Activated CD4-positive, alpha-beta T cell treated with anti-CD3 and anti-CD28 coated beads for 36 hours (primary cell): ENCODE measurements at regions not wholly inside any gene's neighbourhood (a gene's known extent, or its start where the extent isn't known, plus 50 kb on each side); places are given as distances from the start of the nearest gene placed in this dataset.
"Not testable (repeated sequence)": the region's sequence is repeated elsewhere in the genome, so short reads cannot be mapped to it uniquely, and the experiment has no call there.

ENCODE experiments used
- ATAC-seq: fragments of 200-7000 bp; cut with Tn5 transposase; one replicate; pipeline ENCODE4 v1.10.0; 2021; ENCODE audit warnings: mild to moderate bottlenecking, moderate library complexity
- CTCF ChIA-PET: fragments of 350-600 bp; sonication (Branson Sonifier 250); formaldehyde crosslinking; loops from one replicate; lab custom pipeline; 2021; ENCODE audit warnings: antibody characterized with exemption; lab: Charles Lee
- POLR2A ChIA-PET: fragments of 350-600 bp; sonication (Branson Sonifier 250); formaldehyde crosslinking; loops from one replicate; lab custom pipeline; 2021; ENCODE audit warnings: antibody characterized with exemption, inconsistent platforms; lab: Charles Lee
- DNase-seq: peaks from one replicate; pipeline ENCODE4 v3.0.0-alpha.2; 2020
- H3K27ac Mint-ChIP-seq: one replicate; pipeline ENCODE4 v1.8.0; 2021; ENCODE audit warnings: mixed read lengths
- H3K27me3 Mint-ChIP-seq: one replicate; pipeline ENCODE4 v1.8.0; 2021; ENCODE audit warnings: mixed read lengths
- H3K36me3 Mint-ChIP-seq: one replicate; pipeline ENCODE4 v1.8.0; 2021; ENCODE audit warnings: low read depth, mixed read lengths
- H3K4me1 Mint-ChIP-seq: one replicate; pipeline ENCODE4 v1.8.0; 2021; ENCODE audit warnings: mixed read lengths
- H3K4me3 Mint-ChIP-seq: one replicate; pipeline ENCODE4 v1.8.0; 2021; ENCODE audit warnings: mild to moderate bottlenecking, moderate library complexity, mixed read lengths
- H3K9me3 Mint-ChIP-seq: one replicate; pipeline ENCODE4 v1.8.0; 2021; ENCODE audit warnings: low read depth, mixed read lengths
- intact Hi-C, 2 experiments: fragments of 100-400 bp; cut with DNase I in 1 of 2; cut with micrococcal nuclease in 1 of 2; formaldehyde crosslinking; loops; one replicate each; pipeline versions ENCODE4 v1.14.2 to v1.15.1; 2022 to 2024; cut with DNase I, micrococcal nuclease

DNA sequence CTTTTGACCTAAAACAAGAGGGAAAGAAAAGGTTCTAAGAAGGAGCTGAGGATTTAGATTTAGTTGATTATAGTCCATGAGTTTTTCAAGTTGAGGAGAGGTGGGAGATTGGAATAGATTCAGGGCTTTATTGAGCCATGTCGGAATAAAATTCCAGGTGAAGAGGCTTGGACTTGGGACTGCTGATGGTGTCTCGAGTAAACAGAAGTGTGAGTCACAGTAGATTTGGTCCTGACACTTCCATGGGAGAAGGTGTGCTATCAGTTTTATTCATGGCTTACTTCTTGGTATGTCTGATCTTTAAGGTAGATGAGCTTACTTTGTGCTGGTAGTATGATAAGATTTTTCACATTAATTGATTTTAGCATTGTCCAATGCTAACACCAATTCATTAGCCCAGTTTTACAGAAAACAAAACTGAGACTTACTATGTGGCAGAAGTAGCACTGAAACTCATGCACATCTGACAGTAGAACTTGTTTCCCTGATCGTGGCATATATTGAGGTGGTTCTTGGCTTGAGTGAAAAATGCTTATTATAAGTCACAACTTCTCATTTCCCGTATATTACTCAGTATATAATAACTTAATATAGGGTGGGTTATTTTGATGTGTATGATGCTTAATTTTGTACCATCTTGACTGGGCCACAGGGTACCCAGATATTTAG is 172.4 kb upstream of the IGF1 start:
- ChIA-PET CTCF (no interaction called here), POLR2A (no interaction called here)
- Mint-ChIP-seq H3K27me3 (no peaks in the 10 kb centered on the region), H3K4me1 (no peaks in the 10 kb centered on the region), H3K27ac (no peak overlapping the region), H3K36me3 (no peaks in the 10 kb centered on the region), H3K4me3 (no peak overlapping the region), H3K9me3 (no peaks in the 10 kb centered on the region)
- ATAC-seq (no peak), DNase-seq (no peak)
- intact Hi-C loops, result no loop called here

DNA sequence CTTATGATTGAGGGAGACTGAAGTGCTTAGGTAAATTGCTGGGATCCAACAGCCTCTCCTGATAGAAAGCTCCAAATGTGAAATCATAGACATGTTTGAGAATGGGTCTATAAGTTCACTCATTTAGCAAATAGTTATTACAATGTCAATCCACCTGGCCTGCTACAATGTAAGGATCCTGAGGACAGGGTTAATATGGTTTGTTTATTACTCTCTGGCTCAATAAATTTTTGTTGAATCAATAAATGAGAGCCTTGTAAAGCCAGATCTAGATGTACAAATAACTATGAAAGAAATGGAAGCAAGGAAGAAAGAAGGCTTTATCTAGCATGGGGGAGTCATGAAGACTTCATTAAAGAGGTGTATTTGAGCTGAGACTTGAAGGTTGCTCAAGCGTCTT is 165.6 kb upstream of the IGF1 start:
- Mint-ChIP-seq H3K27me3 (peaks cover 2% of the 10 kb centered on the region), H3K36me3 (no peaks in the 10 kb centered on the region), H3K9me3 (no peaks in the 10 kb centered on the region), H3K4me1 (no peaks in the 10 kb centered on the region), H3K4me3 (no peak overlapping the region), H3K27ac (no peak overlapping the region)
- ATAC-seq, result no peak
- CTCF ChIA-PET, result no interaction called here
- POLR2A ChIA-PET, result no interaction called here
- intact Hi-C loops, result no loop called here
- no peak for DNase-seq

DNA sequence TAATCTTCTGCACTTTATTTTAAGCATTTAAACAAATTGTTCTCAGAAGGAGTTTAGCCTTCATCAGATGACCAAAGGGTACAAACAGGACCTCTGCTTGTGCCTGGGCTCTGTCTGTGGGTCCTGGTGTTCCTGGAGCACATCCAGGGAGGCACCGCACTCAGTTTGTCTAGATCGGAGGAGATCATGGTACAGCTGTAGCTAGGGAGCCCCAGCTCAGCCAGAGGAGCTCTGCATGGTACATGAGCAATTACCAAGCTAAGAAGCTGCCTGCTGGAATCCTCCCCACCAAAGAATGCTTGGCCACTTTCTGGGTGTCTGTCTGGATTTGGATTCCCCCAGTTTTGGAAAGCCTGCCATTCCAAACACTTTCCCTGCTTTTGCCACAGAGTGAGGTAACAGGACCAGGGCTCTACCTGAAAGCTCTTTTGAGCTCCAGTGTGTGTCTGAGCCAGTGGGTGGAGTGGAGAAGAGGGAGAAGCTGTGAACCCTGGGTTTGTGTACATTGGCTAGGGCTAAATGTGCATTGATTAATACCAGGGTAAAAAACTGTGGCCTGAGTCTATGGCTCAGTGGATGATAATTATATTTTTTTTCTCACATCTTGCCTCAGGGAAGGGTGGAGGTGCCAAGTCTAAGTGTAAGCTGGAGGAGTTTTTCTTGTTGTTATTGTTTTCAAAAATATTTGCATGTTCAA is 163.7 kb upstream of the IGF1 start:
- Mint-ChIP-seq H3K9me3 (peaks cover 4% of the 10 kb centered on the region), H3K27me3 (peaks cover 2% of the 10 kb centered on the region), H3K4me1 (no peaks in the 10 kb centered on the region), H3K36me3 (no peaks in the 10 kb centered on the region), H3K4me3 (no peak overlapping the region), H3K27ac (no peak overlapping the region)
- CTCF ChIA-PET, result interaction anchor here (0.6 kb wide), 1 partner anchor 447 kb away, joined by 3 read pairs; no protein-coding TSS in a partner anchor
- no peak for DNase-seq
- POLR2A ChIA-PET, result no interaction called here
- intact Hi-C loops, result no loop called here
- ATAC-seq, result no peak

DNA sequence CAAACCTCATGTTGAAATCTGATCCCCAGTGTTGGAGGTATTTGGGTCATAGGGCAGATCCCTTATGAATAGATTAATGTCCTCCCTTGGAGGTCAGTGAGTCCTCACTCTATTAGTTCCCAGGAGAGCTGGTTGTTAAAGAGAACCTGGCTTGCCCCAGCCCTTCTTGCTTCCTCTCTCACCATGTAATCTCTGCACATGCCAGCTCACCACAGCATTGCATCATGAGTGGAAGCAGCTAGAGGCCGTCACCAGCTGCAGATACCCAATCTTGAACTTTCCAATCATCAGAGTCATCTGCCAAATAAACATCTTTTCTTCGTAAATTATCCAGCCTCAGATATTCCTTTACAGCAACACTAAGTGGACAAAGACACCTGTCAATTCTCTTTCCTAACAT is 161.8 kb upstream of the IGF1 start:
- Mint-ChIP-seq H3K9me3 (peaks cover 4% of the 10 kb centered on the region), H3K36me3 (no peaks in the 10 kb centered on the region), H3K27ac (no peak overlapping the region), H3K4me3 (no peak overlapping the region), H3K4me1 (no peaks in the 10 kb centered on the region), H3K27me3 (peaks cover 2% of the 10 kb centered on the region)
- no peak for DNase-seq
- ChIA-PET CTCF (interaction anchor here (0.7 to 0.8 kb wide), 2 partner anchors 40 to 251 kb away, joined by 3 read pairs; no protein-coding TSS in a partner anchor), POLR2A (no interaction called here)
- intact Hi-C loops, result no loop called here
- ATAC-seq, result no peak

DNA sequence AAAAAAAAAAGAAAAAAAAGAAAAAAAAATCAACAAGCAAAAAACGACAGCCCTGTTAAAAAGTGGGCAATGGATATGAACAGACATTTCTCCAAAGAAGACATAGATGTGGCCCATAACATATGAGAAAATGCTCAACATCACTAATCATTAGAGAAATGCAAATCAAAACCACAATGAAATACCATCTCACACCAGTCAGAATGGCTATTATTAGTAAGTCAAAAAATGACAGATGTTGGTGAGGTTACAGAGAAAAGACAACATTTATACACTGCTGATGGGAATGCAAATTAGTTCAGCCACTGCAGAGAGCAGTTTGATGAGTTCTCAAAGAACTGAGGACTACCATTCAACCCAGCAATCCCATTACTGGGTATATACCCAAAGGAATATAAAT is 160.3 kb upstream of the IGF1 start:
- CTCF ChIA-PET, POLR2A ChIA-PET: not testable (repeated sequence)

DNA sequence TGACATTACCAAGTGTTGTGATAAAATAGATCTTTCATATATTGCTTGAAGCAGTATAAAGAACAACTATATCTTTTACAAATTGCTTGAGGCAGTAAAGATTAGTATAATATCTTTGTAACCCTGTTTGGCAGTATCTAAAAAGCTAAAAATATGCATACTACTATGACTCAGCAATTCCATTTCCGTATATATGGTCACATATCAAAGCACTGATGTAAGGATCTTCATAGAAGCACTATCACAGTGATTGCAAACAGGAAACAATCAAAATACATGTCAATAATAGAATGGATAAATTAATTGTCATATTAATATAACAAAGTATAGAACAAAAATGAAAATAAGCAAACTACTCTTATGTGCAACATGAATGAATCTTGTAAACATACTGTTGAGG is 158.4 kb upstream of the IGF1 start:
- H3K27ac Mint-ChIP-seq, result no peak overlapping the region
- no peaks in the 10 kb centered on the region for H3K36me3 Mint-ChIP-seq
- peaks cover 4% of the 10 kb centered on the region for H3K9me3 Mint-ChIP-seq
- H3K4me1 Mint-ChIP-seq, result no peaks in the 10 kb centered on the region
- no peaks in the 10 kb centered on the region for H3K27me3 Mint-ChIP-seq
- ATAC-seq (no peak), DNase-seq (no peak)
- POLR2A ChIA-PET, result no interaction called here
- no peak overlapping the region for H3K4me3 Mint-ChIP-seq
- intact Hi-C loops, result no loop called here
- CTCF ChIA-PET, result no interaction called here

More for the DNA sequence above, 160.3 kb upstream of the IGF1 start:
- H3K4me3 Mint-ChIP-seq, intact Hi-C loops, DNase-seq, ATAC-seq, H3K36me3 Mint-ChIP-seq, H3K9me3 Mint-ChIP-seq, H3K27ac Mint-ChIP-seq, H3K4me1 Mint-ChIP-seq, H3K27me3 Mint-ChIP-seq: not testable (repeated sequence)

DNA sequence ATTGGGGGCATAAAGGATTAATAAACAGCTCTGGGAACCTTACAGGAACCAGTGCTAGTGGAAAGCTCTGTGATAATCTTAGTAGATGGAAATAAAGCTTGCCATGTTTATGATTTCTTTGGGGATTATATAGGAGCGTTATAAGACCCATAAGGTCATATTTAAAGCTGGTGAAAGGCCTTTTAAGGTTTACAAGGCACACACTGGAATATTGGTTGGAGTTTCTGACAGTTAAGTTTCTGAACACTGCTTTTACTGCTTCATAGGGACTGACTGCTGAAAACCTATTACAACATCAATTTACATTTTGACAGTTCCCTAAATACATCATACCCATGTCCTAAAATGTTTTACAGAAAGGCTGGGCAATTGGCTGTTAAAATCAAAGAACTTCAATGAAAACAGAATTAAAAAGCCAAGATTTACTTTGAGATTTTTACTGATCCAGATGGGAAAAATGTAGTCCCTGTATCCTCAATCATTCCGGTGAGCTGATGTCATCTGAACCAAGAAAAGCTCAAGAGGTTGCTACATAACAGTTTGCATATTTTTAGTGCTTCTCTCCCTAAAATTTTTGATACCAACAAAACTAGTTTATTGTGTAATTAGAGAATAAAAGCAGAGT is 153.7 kb upstream of the IGF1 start:
- no peaks in the 10 kb centered on the region for H3K4me1 Mint-ChIP-seq
- H3K9me3 Mint-ChIP-seq, result no peaks in the 10 kb centered on the region
- ChIA-PET POLR2A (no interaction called here), CTCF (interaction anchor here (0.7 kb wide), 1 partner anchor 204 kb away, joined by 3 read pairs; no protein-coding TSS in a partner anchor)
- no peak for ATAC-seq
- intact Hi-C loops, result no loop called here
- DNase-seq, result no peak
- no peaks in the 10 kb centered on the region for H3K27me3 Mint-ChIP-seq
- no peak overlapping the region for H3K27ac Mint-ChIP-seq
- no peak overlapping the region for H3K4me3 Mint-ChIP-seq
- H3K36me3 Mint-ChIP-seq, result no peaks in the 10 kb centered on the region

DNA sequence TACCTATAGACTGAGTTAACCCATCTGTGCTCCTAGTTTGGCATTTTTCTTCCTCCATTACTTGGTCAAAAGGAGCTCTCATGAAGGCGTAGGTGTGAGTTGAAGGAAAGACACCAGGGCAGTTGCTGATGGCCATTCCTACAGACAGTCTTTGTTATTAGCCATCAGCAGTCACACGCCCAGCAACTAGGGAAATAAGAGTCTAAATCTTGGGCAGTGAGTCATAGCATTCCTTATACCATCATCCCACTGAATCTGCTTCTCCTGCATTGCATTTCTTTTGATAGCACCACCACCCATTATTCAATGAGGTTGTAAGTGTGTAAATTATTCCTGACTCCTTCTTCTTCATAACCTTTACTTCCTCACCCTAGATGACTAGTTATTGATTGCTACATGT is 150.9 kb upstream of the IGF1 start:
- DNase-seq (no peak), ATAC-seq (no peak)
- peaks cover 7% of the 10 kb centered on the region for H3K9me3 Mint-ChIP-seq
- H3K27ac Mint-ChIP-seq, result no peak overlapping the region
- no peak overlapping the region for H3K4me3 Mint-ChIP-seq
- H3K36me3 Mint-ChIP-seq, result no peaks in the 10 kb centered on the region
- POLR2A ChIA-PET, result no interaction called here
- intact Hi-C loops, result no loop called here
- CTCF ChIA-PET, result interaction anchor here (0.6 kb wide), 1 partner anchor 1909 kb away, joined by 4 read pairs; no protein-coding TSS in a partner anchor
- H3K4me1 Mint-ChIP-seq, result no peaks in the 10 kb centered on the region
- H3K27me3 Mint-ChIP-seq, result no peaks in the 10 kb centered on the region

DNA sequence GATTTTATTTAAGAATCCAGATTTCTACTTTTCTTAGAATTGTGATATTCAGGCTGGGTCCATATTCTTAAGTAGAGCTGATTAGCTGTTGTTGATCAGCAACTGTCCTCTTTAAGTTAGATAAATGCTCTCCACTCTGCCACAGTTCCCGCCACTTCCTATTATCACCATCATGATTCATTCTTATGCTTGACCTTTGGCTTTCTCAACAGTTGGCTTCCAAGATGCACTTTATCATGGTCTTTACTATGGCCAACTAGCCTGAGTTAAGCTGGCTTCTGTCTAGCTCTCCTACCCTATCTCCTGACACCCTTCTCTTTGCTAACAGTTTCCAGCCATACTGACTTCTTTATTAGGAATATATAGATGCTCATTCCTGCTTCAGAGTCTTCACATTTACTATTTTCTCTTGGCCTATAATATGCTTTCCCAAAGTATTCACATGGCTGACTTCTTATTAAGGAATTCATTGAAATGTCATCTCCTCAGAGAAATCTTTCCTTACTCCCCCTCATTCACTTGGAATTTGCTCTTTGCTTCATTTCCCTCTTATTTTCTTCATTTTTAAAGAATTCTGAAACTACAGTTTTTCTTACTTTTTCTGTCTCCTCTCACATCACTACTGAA is 149.0 kb upstream of the IGF1 start:
- no peaks in the 10 kb centered on the region for H3K36me3 Mint-ChIP-seq
- no peak for ATAC-seq
- ChIA-PET CTCF (no interaction called here), POLR2A (interaction anchor here (0.6 kb wide), 1 partner anchor 21 kb away, joined by 3 read pairs; no protein-coding TSS in a partner anchor)
- DNase-seq, result no peak
- H3K27ac Mint-ChIP-seq, result no peak overlapping the region
- no peaks in the 10 kb centered on the region for H3K4me1 Mint-ChIP-seq
- peaks cover 10% of the 10 kb centered on the region for H3K9me3 Mint-ChIP-seq
- intact Hi-C loops, result no loop called here
- H3K4me3 Mint-ChIP-seq, result no peak overlapping the region
- no peaks in the 10 kb centered on the region for H3K27me3 Mint-ChIP-seq

DNA sequence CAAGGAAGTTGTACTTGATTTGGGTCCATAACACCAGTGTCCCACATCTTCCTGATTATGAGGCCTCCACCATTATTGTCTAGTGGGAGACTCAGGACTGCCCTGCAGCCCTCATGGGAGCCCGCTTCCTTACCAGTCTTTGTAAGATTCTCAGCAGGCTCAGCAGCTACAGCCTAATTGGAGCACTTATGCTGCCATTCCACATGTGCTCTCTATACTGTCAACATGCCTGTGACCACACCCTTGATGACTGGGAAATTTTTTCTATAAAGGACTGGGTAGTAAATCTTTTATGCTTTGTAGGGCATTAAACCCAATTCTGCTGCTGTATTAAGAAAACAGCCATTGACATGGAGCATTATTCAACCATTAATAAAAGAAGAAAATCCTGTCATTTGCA is 145.5 kb upstream of the IGF1 start:
- DNase-seq (no peak), ATAC-seq (no peak)
- POLR2A ChIA-PET, result no interaction called here
- no peaks in the 10 kb centered on the region for H3K36me3 Mint-ChIP-seq
- intact Hi-C loops, result no loop called here
- CTCF ChIA-PET, result no interaction called here
- H3K9me3 Mint-ChIP-seq, result peaks cover 10% of the 10 kb centered on the region
- H3K4me3 Mint-ChIP-seq, result no peak overlapping the region
- no peaks in the 10 kb centered on the region for H3K4me1 Mint-ChIP-seq
- H3K27me3 Mint-ChIP-seq, result no peaks in the 10 kb centered on the region
- H3K27ac Mint-ChIP-seq, result no peak overlapping the region

DNA sequence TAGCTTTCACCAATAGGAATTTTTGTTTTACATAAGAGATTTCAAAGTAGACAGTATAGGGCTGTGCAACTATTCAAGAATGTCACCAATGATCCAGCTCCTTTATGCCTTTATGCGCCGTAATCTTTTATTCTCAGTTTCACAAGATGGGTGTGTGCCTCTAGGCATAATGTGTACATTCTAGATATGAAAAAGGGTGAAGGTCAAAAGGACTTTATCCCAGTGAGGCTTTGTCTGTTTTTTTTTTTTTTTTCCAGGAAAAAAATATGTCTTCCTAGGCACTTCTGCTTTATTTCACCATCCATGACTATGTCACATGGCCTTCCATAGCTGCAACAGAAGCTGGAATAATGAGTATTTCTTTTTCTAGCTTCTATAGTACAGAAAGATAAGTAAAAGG is 142.3 kb upstream of the IGF1 start:
- intact Hi-C loops, result no loop called here
- DNase-seq, result no peak
- ATAC-seq, result no peak
- Mint-ChIP-seq H3K36me3 (no peaks in the 10 kb centered on the region), H3K4me1 (no peaks in the 10 kb centered on the region), H3K9me3 (peaks cover 8% of the 10 kb centered on the region), H3K27me3 (no peaks in the 10 kb centered on the region), H3K4me3 (no peak overlapping the region), H3K27ac (no peak overlapping the region)
- ChIA-PET CTCF (no interaction called here), POLR2A (no interaction called here)
